ENCODE measurements at regions not wholly inside any gene's neighbourhood (a gene's known extent, or its start where the extent isn't known, plus 50 kb on each side); places are given as distances from the start of the nearest gene placed in this dataset.

GRCh38 chr5:90201923-90202322, 207.6 kb downstream of the CETN3 start:
- H2BK20ac ChIP-seq (ENCODE audit: low read length) = no peak overlapping the region
- CTCF ChIA-PET (ENCODE audit: partially characterized antibody) = no interaction called here
- WGBS, 2 experiments (ENCODE audit: extremely low coverage in 1 of 2, insufficient coverage in 1 of 2, insufficient read length in 1 of 2, insufficient replicate concordance in 2 of 2, low coverage in 1 of 2, low lambda C conversion rate in 2 of 2, missing lambda C conversion rate in 1 of 2) = 83% methylated on average over 3 of the region's 3 CpGs; no CpG with 5 or more reads in 1 of the 2 experiments
- H3K79me2 ChIP-seq (ENCODE audit: control insufficient read depth in 1 of 2, insufficient read depth in 2 of 2, low read length in 2 of 2) = no peaks in the 10 kb centered on the region
- H4K91ac ChIP-seq (replicated peaks; ENCODE audit: insufficient read length, low read length) = no peak overlapping the region
- H3K18ac ChIP-seq (ENCODE audit: extremely low read depth, low read length) = no peak overlapping the region
- H3K23me2 ChIP-seq (ENCODE audit: low read depth, low read length) = no peaks in the 10 kb centered on the region
- no peak overlapping the region for H2BK5ac ChIP-seq (ENCODE audit: low read depth, low read length)
- H4K5ac ChIP-seq (ENCODE audit: insufficient read length, low read depth, low read length) = no peak overlapping the region
- H2AK5ac ChIP-seq (ENCODE audit: low read depth, low read length) = no peak overlapping the region
- no peak overlapping the region for H2BK15ac ChIP-seq (ENCODE audit: low read length)
- no peak overlapping the region for H4K8ac ChIP-seq (ENCODE audit: extremely low read depth, insufficient read depth, low read length)
- H2AFZ ChIP-seq (ENCODE audit: low read length) = no peak overlapping the region
- no peaks in the 10 kb centered on the region; a peak in 1 of 7 replicates for H3K4me1 ChIP-seq (replicated peaks in 1 of 4; ENCODE audit: control insufficient read depth in 3 of 4, insufficient read depth in 4 of 4, low read length in 3 of 4)
- H3K23ac ChIP-seq (ENCODE audit: insufficient read length) = no peak overlapping the region
- TF ChIP-seq SAP30 (IDR thresholded peaks at IDR 0.05; ENCODE audit: insufficient read depth, insufficient replicate concordance, low read length) (no peak), CBX5 (IDR thresholded peaks at IDR 0.05; ENCODE audit: low read depth, low read length) (no peak), GTF2F1 (IDR thresholded peaks at IDR 0.05; ENCODE audit: borderline replicate concordance, low read depth, low read length) (no peak), CHD1 (IDR thresholded peaks at IDR 0.05; ENCODE audit: low read depth, low read length) (no peak)
- no peak overlapping the region for H2BK120ac ChIP-seq (replicated peaks; ENCODE audit: low read depth, low read length)
- H3K14ac ChIP-seq (ENCODE audit: insufficient read length) = no peak overlapping the region
- H3K27me3 ChIP-seq (replicated peaks in 1 of 4; ENCODE audit: control insufficient read depth in 3 of 4, extremely low read depth in 1 of 4, insufficient read depth in 3 of 4, low read length in 3 of 4) = no peaks in the 10 kb centered on the region
- H3K27ac ChIP-seq (ENCODE audit: low read depth, low read length) = no peak overlapping the region
- no peak overlapping the region for H3K9ac ChIP-seq (replicated peaks in 1 of 4; ENCODE audit: extremely low read depth in 1 of 4, low read depth in 3 of 4, low read length in 3 of 4)
- H4K20me1 ChIP-seq (replicated peaks in 1 of 2; ENCODE audit: control insufficient read depth in 1 of 2, insufficient read depth in 2 of 2, low read length in 2 of 2) = no peaks in the 10 kb centered on the region
- 0 out of 4 replicates have a peak, but pooled peaks cover 0 to 5% of the 10 kb centered on the region in 2 experiments for H3K9me3 ChIP-seq (ENCODE audit: insufficient read depth in 2 of 2, low read depth in 1 of 2, low read length in 1 of 2)
- no peak overlapping the region for H2BK12ac ChIP-seq (ENCODE audit: low read depth, low read length)
- DNase-seq (ENCODE audit: low read depth in 1 of 2, low spot score in 2 of 2) = no peak
- no peak overlapping the region for H3K56ac ChIP-seq (replicated peaks; ENCODE audit: insufficient read length, low read depth, low read length)
- H3K79me1 ChIP-seq (ENCODE audit: low read depth, low read length) = no peaks in the 10 kb centered on the region
- no peak overlapping the region for H3K4me3 ChIP-seq (ENCODE audit: extremely low read depth in 1 of 4, insufficient read depth in 2 of 4, low read depth in 3 of 4, low read length in 4 of 4)
- H3K4ac ChIP-seq (replicated peaks; ENCODE audit: insufficient read length, low read depth, low read length) = no peak overlapping the region
- POLR2A ChIA-PET (ENCODE audit: partially characterized antibody) = no interaction called here
- FAIRE-seq = no peak
- H3K4me2 ChIP-seq (ENCODE audit: insufficient read depth in 1 of 2, low read depth in 2 of 2, low read length in 2 of 2) = no peak overlapping the region
- H3K36me3 ChIP-seq (ENCODE audit: control insufficient read depth in 2 of 4, insufficient read depth in 4 of 4, low read length in 3 of 4) = no peaks in the 10 kb centered on the region; a peak in 1 of 8 replicates
